Activated CD4-positive, alpha-beta T cell treated with anti-CD3 and anti-CD28 coated beads, Interleukin-2, amount 50 U/mL, for 16 hours (primary cell): ENCODE measurements at regions not wholly inside any gene's neighbourhood (a gene's known extent, or its start where the extent isn't known, plus 50 kb on each side); places are given as distances from the start of the nearest gene placed in this dataset.

Source experiments
- DNase-seq: peaks from one replicate; pipeline ENCODE4 v3.0.0-alpha.2; 2020

- DNase-seq = no peak
Observed at GRCh38 chr1:234875328-234875952, 253.2 kb downstream of the TOMM20 start.

DNA sequence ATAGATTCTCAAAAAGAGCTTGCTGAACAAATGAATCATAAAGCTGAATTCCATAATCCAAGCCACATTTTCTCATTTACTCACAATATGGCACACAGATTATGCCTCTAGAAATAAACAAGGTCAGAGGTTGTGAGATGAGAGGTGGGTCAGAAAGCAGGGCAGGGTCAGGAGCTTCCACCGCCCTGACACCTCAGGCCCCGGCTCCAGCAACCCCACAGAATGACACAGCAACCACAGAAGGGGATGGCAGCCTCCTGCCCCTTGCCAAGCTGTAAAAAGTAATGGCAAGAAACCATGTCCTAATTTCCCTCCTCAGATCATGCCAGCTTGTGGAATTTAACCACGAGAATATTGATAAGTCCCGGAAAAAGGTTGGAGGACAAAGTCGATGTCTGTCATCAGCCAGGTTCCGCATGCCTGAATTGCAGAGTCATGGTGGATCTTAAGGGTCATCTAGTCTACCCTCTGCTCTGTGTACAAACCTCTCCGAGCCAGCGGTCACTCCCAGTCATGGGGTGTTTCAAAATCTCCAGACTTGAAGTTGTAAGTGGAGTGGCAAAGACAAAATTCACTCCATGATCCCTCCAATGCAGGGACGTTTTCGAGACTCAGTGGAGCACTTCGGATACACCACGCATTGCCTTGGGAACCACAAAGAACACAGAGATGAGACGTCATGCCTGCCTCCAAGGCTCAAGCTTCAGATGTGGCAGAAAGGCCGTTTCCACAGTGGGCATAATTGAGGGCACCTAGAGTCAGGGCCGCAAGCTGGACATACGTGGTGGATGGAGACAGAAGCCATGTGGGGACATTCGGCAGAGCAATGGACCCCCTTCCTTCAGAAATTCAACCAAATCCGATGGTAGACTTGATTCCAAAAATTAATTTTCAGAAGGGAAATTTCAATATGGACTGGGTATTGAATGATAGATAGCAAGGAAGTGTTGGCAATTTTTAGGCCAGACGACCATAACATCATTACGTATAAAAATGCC, 254.0 kb downstream of the TOMM20 start:
- no peak for DNase-seq

DNA sequence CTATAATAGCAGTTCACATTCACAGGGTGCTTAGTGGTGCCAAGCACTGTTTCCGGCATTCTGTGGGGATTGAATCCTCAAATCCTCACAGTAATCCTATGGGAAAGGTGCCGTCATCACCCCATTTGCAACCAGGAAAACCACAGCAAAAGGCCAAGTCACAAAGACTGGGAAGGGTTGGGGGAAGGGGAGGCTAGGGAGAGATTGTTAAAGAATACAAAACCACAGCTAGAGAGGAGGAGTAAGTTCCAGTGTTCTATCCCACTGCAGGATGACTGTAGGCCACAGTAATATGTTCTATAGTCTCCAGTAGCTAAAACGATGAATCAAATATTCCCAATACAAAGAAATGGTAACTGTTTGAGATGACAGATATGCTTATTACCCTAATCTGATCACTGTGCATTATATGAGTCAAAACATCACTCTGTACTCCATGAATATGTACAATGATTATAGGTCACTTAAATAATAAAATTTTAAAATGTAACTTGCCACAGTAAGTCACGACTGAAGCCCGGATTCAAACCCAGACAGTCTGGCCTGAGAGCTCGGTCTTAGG, 256.8 kb downstream of the TOMM20 start:
- DNase-seq = no peak

- no peak for DNase-seq
Observed at GRCh38 chr1:234871039-234871709, 257.5 kb downstream of the TOMM20 start.

- DNase-seq = no peak
Observed at GRCh38 chr1:234870020-234870981, 258.3 kb downstream of the TOMM20 start.

DNA sequence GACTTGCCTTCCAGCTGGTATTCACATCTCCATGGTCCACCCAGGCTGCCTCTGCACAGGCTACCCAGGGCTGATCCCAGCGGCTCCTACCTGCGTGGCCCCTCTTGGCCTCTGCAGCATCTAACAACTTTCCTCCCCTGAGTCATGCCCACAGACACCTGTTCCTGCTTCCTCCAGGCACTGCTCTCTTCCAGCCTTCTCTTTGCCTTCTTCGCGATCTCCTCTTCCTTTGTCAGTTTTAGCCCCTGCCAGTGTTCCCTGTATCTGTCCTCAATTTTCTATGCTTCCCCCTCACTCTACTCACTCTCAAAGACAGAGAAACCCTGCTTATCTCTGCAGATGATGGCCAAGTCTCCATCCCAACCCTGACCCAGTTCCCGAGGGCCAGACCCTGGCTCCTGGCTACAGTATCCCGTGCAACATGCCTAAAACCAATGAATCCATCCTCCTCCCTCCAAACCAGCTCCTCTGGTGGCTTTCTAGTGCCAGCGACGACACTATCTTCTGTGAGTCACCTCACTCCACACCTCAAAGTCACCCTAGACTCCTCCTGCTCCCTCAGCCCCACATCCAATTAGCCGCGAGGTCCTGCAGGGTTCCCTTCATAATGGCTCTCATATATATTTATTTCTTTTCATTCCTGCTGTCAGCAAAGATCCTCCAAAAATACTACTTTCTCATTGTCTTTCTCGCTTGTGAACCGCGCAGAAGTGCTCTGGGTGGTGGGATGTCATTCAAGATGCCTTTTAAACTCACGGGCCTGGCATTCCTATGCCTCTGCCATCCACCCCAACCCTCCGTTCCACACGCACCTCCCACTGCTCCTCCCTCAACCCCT, 259.2 kb downstream of the TOMM20 start:
- no peak for DNase-seq

GRCh38 chr1:234868296-234869147, 258.5 kb upstream of the IRF2BP2 start:
- DNase-seq = no peak

DNA sequence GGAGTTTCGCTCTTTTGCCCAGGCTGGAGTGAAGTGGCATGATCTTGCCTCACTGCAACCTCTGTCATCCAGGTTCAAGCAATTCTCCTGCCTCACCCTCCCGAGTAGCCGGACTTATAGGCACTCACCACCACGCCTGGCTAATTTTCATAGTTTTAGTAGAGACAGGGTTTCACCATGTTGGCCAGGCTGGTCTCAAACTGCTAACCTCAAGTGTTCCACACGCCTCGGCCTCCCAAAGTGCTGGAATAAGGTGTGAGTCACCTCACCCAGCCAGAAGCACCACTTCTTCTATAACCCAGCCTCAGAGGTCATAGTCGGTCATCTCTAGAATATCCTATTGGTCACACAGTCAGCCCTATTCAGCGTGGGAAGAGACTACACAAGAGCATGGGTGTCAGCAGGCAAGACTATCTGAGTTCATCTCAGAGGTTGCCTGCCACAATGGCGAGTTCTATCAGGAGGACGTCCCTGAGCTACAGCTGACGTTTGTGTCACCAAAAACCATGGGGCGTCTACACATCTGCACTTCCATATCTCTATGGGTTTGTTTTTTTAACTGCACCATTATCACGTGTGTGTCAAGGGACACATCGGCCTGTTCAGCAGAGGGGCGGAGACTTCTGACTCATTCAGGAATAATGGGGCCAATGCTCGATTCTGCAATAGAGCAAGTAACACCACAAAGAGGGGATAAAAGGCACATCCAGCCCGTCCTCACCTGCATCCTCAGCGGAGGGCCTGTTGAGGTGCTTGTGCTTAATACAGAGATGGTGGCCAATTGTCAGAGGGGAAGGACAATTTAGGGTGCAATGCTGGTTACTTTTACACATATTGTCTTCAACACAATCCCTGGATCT, 256.3 kb upstream of the IRF2BP2 start:
- DNase-seq = no peak

DNA sequence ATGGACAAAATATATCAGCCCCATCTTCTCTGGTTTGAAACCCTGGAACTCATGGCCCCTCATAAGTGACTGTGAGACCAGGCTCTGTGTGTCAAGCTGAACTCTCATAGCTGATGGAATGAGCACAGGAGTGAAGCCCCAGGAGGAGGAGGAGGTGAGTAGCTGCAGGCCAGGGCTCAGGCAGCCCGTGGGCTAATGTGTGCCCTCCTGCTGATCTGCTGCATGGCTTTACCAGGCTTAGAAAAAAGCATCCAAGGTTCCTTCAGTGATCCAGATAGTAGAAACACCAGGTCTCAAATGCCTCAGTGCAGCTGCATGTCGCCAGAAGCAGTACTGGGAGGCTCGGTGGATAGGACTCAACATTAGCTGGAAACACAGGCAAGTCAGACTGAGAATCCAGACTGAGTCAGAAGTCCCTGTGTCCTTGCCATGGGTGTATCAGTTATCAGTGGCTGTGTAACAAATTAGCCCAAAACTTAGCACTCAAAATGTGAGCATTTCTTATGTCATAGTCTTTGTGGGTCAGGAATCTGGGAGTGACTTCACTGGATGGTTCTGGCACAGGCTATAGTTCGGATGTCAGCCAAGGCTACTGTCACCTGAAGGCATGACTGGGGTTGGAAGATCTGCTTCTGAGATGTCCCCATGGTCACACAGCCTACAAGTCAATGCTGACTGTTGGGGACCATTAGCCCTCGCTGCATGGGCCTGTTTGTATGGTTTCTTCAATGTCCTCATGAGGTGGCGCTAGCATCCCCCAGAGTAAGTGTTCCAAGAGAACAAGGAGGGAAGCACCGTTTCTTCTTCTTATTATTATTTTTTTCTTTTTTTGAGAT, 255.4 kb upstream of the IRF2BP2 start:
- DNase-seq = no peak

DNA sequence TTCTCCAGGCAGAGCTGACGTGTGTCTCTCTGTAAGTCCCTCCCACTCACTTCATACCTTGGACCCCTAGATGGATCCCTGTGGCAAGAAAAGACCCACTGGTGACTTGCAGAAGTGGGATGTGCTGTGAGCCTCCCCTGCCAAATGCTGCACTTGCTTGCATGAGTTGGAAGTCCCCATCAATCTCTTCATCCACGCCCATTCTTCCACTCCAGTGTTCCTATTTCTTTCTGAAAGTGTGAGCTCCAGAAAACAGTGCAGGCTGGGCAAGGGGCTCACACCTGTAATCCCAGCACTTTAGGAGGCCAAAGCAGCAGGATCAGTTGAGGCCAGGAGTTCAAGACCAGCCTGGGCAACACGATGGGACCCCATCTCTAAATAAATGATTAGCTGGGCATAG, 254.1 kb upstream of the IRF2BP2 start:
- no peak for DNase-seq

DNA sequence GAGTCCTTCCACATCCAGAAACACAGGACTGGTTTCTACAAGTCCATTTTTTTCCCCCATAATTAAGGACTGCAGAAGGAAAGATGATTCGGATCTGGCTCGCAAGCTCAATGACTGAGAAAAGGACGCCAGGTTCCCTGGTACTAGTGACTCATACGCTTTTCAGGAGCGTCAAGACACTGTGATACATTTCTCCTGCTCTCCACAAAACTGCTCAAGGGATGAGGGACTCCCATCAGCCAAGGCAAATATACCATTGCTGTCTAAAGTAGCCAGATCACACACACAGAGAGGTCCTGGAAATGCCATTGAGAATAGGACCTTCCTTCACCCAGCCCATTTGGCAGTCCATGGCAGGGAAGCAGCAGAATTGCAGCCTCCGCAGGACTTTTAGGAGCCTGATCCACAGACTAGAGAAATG, 253.6 kb upstream of the IRF2BP2 start:
- DNase-seq = no peak

DNA sequence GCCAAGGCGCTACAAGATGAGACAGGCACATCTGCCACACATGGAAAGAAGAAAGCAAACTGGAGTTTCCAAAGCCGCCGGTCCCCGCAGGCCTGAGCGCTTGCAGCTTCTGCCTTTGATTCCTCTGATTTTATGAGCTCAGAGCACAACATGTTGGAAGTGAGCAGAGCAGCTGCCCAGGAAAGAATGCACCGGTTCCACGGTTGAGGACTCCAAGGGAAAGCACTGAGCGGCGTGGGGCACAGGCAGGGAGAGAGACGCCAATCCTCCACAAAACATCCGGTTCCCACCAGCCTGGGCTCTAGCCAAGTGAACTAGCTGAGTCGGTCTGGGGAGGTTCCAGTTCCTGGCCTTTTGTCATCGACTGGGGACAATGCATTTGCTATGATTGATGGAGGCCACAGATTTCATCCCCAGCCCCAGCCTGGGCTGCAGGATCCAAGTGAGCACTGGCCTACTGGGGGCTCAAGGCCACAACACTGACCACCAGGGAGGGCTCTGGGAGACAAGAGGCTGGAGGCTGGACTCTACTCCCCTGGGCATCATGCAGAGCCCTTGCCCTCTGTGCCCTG, 253.1 kb upstream of the IRF2BP2 start:
- DNase-seq = no peak

- no peak for DNase-seq
Observed at GRCh38 chr1:234862360-234862943, 252.5 kb upstream of the IRF2BP2 start.

GRCh38 chr1:234861761-234862160, 251.8 kb upstream of the IRF2BP2 start:
- DNase-seq = no peak

GRCh38 chr1:234861024-234861620, 251.1 kb upstream of the IRF2BP2 start:
- no peak for DNase-seq

- no peak for DNase-seq
Observed at GRCh38 chr1:234858722-234859121, 248.7 kb upstream of the IRF2BP2 start.

DNA sequence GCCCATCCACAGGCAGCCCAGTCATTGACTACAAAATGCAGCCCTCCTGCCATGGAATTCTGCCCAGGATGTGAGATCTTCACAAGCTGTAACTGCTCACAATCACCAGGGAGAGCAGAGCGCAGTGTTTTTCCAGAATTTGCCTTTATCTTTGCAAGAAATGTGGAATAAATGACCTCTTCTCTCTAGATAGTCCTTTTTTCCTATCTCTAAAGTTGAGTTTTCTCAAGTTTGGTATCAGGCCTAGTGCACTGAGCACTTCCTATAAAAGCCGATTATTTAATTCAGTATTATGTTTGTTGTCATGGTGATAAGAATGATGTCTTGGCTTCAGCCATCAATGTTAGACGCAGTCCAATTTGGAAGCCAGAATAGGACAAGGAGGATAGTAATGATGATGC, 246.9 kb upstream of the IRF2BP2 start:
- DNase-seq = no peak
